ENCODE measurements at regions not wholly inside any gene's neighbourhood (a gene's known extent, or its start where the extent isn't known, plus 50 kb on each side); places are given as distances from the start of the nearest gene placed in this dataset.
A peak's percentile ranks its signal among the peaks of the same experiment; 100 is the strongest.

GRCh38 chr1:61627365-61627764, 97.6 kb downstream of the TM2D1 start:
- DNase-seq (ENCODE audit: low read depth): no peak

GRCh38 chr1:61626816-61627215, 98.1 kb downstream of the TM2D1 start:
- DNase-seq (ENCODE audit: low read depth): no peak

- no peak for DNase-seq (ENCODE audit: low read depth)
These were observed 101.1 kb downstream of the TM2D1 start for GRCh38 chr1:61623852-61624251.

- DNase-seq (ENCODE audit: low read depth): no peak
These were observed 104.4 kb downstream of the TM2D1 start for GRCh38 chr1:61620536-61620935.

GRCh38 chr1:61618755-61619154, 106.2 kb downstream of the TM2D1 start:
- DNase-seq (ENCODE audit: low read depth): no peak

- DNase-seq (ENCODE audit: low read depth): no peak
These were observed 106.7 kb downstream of the TM2D1 start for GRCh38 chr1:61618193-61618592.

- DNase-seq (ENCODE audit: low read depth): no peak
These were observed 108.1 kb downstream of the TM2D1 start for GRCh38 chr1:61616830-61617229.

- DNase-seq (ENCODE audit: low read depth): no peak
These were observed 112.3 kb downstream of the TM2D1 start for GRCh38 chr1:61612602-61613001.

GRCh38 chr1:61609040-61609439, 115.9 kb downstream of the TM2D1 start:
- no peak for DNase-seq (ENCODE audit: low read depth)

- DNase-seq (ENCODE audit: low read depth): no peak
These were observed 117.5 kb downstream of the TM2D1 start for GRCh38 chr1:61607448-61607847.

- peak; percentile 41 for DNase-seq (ENCODE audit: low read depth)
These were observed 118.3 kb downstream of the TM2D1 start for GRCh38 chr1:61606448-61607312.

- peak; percentile 72 for DNase-seq (ENCODE audit: low read depth)
These were observed 119.2 kb downstream of the TM2D1 start for GRCh38 chr1:61605607-61606321.

- DNase-seq (ENCODE audit: low read depth): no peak
These were observed 120.3 kb downstream of the TM2D1 start for GRCh38 chr1:61604684-61605083.

GRCh38 chr1:61604261-61604660, 120.7 kb downstream of the TM2D1 start:
- no peak for DNase-seq (ENCODE audit: low read depth)

- no peak for DNase-seq (ENCODE audit: low read depth)
These were observed 122.3 kb downstream of the TM2D1 start for GRCh38 chr1:61602663-61603062.

GRCh38 chr1:61597601-61598000, 127.3 kb downstream of the TM2D1 start:
- DNase-seq (ENCODE audit: low read depth): no peak

GRCh38 chr1:61593331-61593730, 131.6 kb downstream of the TM2D1 start:
- DNase-seq (ENCODE audit: low read depth): no peak

- no peak for DNase-seq (ENCODE audit: low read depth)
These were observed 133.6 kb downstream of the TM2D1 start for GRCh38 chr1:61591351-61591750.

- peak; percentile 53 for DNase-seq (ENCODE audit: low read depth)
These were observed 135.9 kb downstream of the TM2D1 start for GRCh38 chr1:61588736-61589672.

- no peak for DNase-seq (ENCODE audit: low read depth)
These were observed 139.2 kb downstream of the TM2D1 start for GRCh38 chr1:61585714-61586113.

GRCh38 chr1:61583703-61584102, 141.2 kb downstream of the TM2D1 start:
- DNase-seq (ENCODE audit: low read depth): no peak

- no peak for DNase-seq (ENCODE audit: low read depth)
These were observed 143.7 kb downstream of the TM2D1 start for GRCh38 chr1:61581251-61581650.

Data from iris pigment epithelial cell (primary cell).